ENCODE measurements at regions not wholly inside any gene's neighbourhood (a gene's known extent, or its start where the extent isn't known, plus 50 kb on each side); places are given as distances from the start of the nearest gene placed in this dataset.

DNA sequence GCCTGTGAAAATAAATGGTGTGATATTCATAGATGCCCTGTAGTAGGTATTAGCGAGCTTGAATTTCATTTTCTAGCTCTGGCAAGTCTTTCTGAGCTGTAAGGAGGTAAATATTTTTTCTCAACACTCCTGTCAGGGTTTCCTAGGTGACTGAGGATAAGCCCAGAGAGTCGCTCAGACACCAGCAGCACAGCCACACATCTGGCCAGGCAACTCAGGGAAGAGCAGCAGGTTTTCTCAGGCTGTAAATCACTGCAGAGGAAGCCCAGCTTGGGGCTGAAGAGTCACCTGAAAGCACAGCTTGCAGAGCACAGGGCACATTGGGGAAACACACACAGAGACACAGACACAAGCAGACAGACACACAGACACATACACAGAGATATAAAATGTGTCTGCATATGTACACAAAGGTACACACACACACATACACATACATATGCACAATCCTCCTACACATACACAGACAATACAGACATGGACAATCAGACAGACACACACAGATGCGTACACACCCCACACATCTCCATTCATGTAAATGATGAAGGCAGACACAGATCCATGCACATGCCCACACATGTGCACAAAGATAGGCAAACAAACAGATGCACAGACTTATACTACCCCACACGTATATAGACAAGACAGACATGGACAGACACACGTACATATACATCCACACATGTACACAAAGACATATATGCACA is 232.0 kb upstream of the TMTC1 start:
- no peak for DNase-seq

DNA sequence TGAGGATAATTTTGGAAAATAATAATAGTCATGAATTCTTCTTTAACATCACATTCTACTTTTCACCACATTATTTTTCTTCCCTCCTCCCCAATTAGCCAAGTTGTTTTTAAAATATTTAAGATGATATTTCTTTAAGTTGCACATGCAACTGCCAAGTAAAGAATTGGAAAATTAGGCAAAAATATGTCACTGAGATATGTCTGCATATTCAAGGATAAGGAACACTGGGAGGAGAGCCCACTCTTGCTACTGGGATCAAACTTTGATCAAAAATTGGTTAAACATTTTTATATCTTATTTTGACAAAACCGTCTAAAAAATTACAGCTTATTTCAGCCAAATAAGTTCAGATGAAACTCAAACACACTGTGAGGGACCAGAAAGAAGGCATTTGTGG is 231.2 kb upstream of the TMTC1 start:
- no peak for DNase-seq

- no peak for DNase-seq
These were observed 229.2 kb upstream of the TMTC1 start for GRCh38 chr12:30012816-30013450.

GRCh38 chr12:30010071-30011052 is 226.6 kb upstream of the TMTC1 start:
- no peak for DNase-seq

DNA sequence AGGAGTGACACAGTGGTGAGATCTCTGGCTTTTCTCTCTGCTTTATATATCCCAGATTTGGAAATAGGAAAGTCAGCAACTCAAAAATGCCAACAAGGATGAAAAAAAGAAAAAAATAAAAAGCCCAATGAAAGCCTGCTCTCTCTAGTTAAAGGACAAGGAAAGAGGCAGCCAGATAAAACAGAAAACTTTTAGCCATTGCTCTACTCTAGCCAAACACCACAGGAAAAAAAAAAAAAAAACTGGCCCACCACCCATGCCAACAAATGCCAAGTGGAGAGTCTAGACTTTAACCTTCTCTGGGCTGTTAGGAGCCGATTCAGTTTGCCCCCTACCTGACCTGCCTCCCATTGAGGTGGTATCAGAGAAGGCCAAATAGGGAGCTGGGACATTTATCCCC is 222.3 kb upstream of the TMTC1 start:
- DNase-seq, result no peak

GRCh38 chr12:30003321-30003720 is 219.6 kb upstream of the TMTC1 start:
- DNase-seq, result no peak

- no peak for DNase-seq
These were observed 218.9 kb upstream of the TMTC1 start for GRCh38 chr12:30002677-30003076.

DNA sequence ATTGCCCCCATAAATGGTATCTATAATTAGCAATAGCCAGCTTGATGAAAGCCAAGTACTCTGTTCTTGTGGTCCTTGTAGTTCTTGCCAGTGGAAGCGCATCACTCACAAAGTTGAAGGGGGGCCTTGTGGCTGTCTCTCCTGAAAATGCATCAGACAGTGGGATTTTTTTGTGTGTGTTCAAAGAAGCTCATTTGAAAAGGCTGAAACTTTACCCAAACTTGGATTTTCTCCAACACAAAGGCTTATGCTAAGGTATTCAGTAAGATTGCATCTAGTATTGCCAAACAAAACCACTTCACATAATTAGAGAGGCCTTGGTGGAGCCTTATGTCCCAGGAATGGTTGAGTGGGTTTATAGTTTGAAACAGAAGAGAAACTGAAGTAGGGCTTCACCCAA is 216.7 kb upstream of the TMTC1 start:
- DNase-seq, result no peak

DNA sequence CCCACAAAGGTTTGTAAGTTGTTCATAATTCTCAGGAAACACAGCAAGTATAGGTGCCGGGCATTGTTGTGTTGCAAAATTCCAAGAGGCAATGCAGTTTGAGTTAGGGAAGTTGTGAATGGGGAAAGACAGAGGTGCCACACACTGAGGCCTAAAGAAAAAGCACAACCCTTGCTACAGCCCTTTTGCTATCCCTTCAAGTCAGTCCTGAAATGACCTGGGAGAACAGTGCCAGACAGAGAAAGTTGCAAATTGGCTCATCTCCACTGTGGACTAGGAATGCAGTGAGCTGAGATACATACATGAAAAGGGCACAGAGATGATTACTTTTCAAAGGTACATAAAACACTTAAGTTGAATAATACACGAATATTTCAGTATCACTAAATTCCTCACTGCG is 213.3 kb upstream of the TMTC1 start:
- DNase-seq, result no peak

DNA sequence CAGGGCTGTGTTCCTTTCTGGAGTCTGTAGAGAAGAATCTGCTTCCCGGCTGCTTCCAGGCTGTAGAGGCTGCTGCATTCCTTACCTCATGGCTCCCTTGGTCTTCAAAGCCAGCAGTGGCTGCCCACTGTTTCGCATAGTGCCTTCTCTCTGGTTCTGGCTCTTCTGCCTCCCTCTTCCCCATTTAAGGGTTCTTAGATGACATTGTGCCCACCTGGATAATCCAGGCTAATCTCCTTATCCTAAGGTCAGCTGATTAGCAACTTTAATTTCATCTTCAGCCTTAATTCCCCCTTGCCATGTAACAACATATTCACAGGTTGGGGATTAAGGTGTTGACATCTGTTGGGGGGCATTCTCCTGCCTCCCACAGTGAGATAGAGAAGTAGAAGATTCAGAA is 208.6 kb upstream of the TMTC1 start:
- no peak for DNase-seq

GRCh38 chr12:29991924-29992323 is 208.2 kb upstream of the TMTC1 start:
- DNase-seq, result no peak

DNA sequence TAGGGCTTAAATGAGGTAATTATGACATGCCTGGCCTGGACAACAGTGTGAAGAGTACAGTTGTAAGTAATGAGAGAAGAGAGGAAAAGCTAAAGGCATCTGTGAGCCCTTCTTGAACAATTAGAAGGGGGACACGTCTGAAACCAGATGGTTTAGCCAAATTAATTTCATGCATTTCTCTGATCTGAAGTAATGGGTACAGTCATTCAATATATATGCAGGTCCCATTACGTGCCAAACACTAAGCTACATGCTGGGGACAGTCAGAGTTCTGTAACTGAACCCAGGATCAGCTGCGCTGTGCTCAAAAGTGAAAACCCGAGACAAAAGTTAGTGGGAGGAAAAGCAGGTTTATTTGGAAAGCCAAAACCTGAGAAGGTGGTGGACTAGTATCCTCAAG is 207.2 kb upstream of the TMTC1 start:
- DNase-seq, result no peak

DNA sequence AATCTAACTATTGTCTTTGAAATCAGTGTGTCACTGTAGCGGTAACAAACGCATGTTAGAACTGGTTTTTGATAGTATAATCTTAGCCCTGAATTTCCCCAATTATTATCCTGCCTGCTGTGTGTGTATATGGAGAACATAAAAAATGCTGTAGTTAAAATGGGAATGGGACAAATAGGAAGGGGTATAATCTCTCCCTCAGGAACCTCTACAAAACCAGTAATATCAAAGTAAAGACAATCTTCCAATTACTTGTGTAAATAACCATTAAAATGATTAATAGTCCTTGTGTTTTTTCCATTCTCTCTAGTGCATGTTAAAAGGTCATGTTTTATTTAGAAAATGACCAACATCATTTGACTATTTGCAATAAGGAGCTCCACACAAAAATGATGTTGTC is 200.1 kb upstream of the TMTC1 start:
- no peak for DNase-seq

DNA sequence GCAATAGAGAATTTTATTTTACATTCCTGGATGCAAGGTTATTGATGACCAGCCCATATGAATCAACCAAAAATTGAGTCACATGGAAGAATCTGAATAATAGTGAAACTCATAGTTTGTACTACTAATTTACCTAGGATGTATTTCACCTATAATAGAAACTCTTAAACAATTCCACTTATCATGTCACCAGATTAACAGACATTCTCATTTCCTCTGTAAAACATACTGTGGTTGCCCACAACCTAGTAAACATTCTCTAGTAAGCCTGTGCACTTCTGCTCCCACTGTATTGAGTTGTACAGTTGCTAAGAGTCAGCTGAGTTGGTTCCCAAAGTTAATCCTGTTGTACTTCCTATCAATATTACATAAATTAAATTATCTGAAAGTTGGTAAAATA is 196.6 kb upstream of the TMTC1 start:
- DNase-seq, result no peak

- no peak for DNase-seq
These were observed 187.7 kb upstream of the TMTC1 start for GRCh38 chr12:29971446-29971845.

DNA sequence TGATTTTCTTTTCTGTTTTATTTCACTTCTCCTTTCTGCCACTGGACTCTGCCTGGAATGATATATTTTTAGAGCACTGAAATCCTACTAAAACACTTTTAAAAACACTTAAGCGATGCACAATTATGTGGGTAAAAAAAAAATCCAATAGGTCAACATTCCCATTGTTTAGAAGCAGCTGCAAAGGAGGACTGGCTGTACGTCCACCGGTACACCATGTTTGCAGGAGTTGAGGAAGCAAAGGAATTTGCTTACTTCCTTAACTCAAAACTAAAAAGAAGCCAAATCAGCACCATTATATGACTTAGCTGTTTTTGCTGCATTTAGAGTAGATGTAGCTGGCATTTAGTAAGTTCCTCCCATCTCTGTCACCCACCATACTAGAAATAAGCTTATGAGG is 186.8 kb upstream of the TMTC1 start:
- no peak for DNase-seq

- no peak for DNase-seq
These were observed 178.7 kb upstream of the TMTC1 start for GRCh38 chr12:29962276-29963035.

DNA sequence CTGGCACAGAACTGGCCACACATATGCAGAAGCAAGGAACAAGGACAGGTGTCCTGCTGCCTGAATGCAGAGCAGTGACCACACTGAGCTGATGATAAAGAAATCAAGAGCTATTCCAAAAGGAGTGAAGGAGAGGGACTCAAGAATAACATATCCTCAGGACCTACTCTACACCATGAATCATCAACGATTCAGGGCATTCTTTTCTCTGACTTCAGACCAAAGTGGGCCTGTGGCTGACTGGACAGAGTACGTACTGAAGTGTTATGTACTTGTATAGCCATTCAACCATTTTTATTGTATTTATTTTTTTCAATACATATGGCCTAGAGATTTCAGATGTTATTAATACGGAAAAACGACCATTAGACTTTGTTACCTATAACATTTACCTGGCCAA is 177.5 kb upstream of the TMTC1 start:
- DNase-seq, result no peak

- DNase-seq, result no peak
These were observed 176.4 kb upstream of the TMTC1 start for GRCh38 chr12:29960122-29960521.

GRCh38 chr12:29957835-29958234 is 174.1 kb upstream of the TMTC1 start:
- no peak for DNase-seq

DNA sequence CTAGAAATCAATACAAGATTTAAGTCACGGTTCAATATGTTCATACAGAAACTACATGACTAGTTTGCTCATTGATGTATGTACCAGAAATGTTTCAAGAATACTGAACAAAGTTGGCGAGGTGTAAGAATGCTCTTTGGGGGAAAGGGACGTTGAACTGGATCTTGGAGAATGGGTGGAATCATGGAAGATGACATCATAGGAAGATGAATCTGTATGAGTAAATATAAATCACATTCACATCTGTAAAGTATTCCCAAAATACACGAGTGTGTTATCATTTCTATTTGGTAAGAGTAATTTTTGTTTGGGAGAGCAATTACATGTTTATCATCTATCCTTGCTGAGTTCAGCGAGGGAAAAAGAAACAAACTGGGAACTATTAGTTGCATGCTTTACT is 162.2 kb upstream of the TMTC1 start:
- DNase-seq, result no peak

- no peak for DNase-seq
These were observed 160.7 kb upstream of the TMTC1 start for GRCh38 chr12:29944269-29945000.
